ENCODE measurements at regions not wholly inside any gene's neighbourhood (a gene's known extent, or its start where the extent isn't known, plus 50 kb on each side); places are given as distances from the start of the nearest gene placed in this dataset.

GRCh38 chr17:83196024-83196365 lies 116.6 kb downstream of the METRNL start:
- Histone ChIP-seq H3K9me3 (ENCODE audit: low read length) (no peaks in the 10 kb centered on the region), H3K27ac (ENCODE audit: low read depth, low read length, poor library complexity, severe bottlenecking) (no peak overlapping the region), H4K20me1 (ENCODE audit: insufficient read depth, low read length) (no peaks in the 10 kb centered on the region), H2AFZ (ENCODE audit: low read length) (no peak overlapping the region), H3K4me1 (ENCODE audit: insufficient read depth, low read length, poor library complexity, severe bottlenecking) (peaks cover 43% of the 10 kb centered on the region), H3K36me3 (ENCODE audit: insufficient read depth, low read length) (no peaks in the 10 kb centered on the region), H3K4me2 (ENCODE audit: low read length) (no peak overlapping the region), H3K9me2 (ENCODE audit: insufficient read depth, low read length) (no peaks in the 10 kb centered on the region), H3K4me3 (ENCODE audit: low read depth, low read length, poor library complexity, severe bottlenecking) (no peak overlapping the region), H3K79me2 (ENCODE audit: insufficient read depth, low read depth, low read length) (no peaks in the 10 kb centered on the region)
- BruUV-seq (replicated peaks), result no TSS peak
- ChIA-PET CTCF (ENCODE audit: unreplicated experiment) (no interaction called here), POLR2A (no interaction called here)
- intact Hi-C loops (cut with micrococcal nuclease; ENCODE audit: unreplicated experiment), result no loop called here
- TF ChIP-seq EZH2phosphoT487 (IDR thresholded peaks at IDR 0.05; ENCODE audit: borderline replicate concordance, low read depth, low read length), result no peak
- TF ChIP-seq CTCF (conservative IDR thresholded peaks at IDR 0.05; ENCODE audit: low read length), result no peak
- no peak for DNase-seq (ENCODE audit: low spot score)

GRCh38 chr17:83196366-83196765 lies 117.0 kb downstream of the METRNL start:
- Histone ChIP-seq H3K4me2 (ENCODE audit: low read length) (no peak overlapping the region), H3K79me2 (ENCODE audit: insufficient read depth, low read depth, low read length) (no peaks in the 10 kb centered on the region), H3K9me2 (ENCODE audit: insufficient read depth, low read length) (no peaks in the 10 kb centered on the region), H3K4me1 (ENCODE audit: insufficient read depth, low read length, poor library complexity, severe bottlenecking) (peaks cover 45% of the 10 kb centered on the region), H3K4me3 (ENCODE audit: low read depth, low read length, poor library complexity, severe bottlenecking) (no peak overlapping the region), H3K36me3 (ENCODE audit: insufficient read depth, low read length) (no peaks in the 10 kb centered on the region), H3K27ac (ENCODE audit: low read depth, low read length, poor library complexity, severe bottlenecking) (no peak overlapping the region), H3K9me3 (ENCODE audit: low read length) (no peaks in the 10 kb centered on the region), H4K20me1 (ENCODE audit: insufficient read depth, low read length) (no peaks in the 10 kb centered on the region), H2AFZ (ENCODE audit: low read length) (no peak overlapping the region)
- no TSS peak for BruUV-seq (replicated peaks)
- CTCF ChIA-PET (ENCODE audit: unreplicated experiment), result interaction anchor here (0.6 kb wide), 1 partner anchor 615 kb away, joined by 3 read pairs; no protein-coding TSS in a partner anchor
- no peak for TF ChIP-seq CTCF (conservative IDR thresholded peaks at IDR 0.05; ENCODE audit: low read length)
- TF ChIP-seq EZH2phosphoT487 (IDR thresholded peaks at IDR 0.05; ENCODE audit: borderline replicate concordance, low read depth, low read length), result no peak
- DNase-seq (ENCODE audit: low spot score), result no peak
- intact Hi-C loops (cut with micrococcal nuclease; ENCODE audit: unreplicated experiment), result no loop called here
- POLR2A ChIA-PET, result no interaction called here

- no peaks in the 10 kb centered on the region for H4K20me1 ChIP-seq (ENCODE audit: insufficient read depth, low read length)
- no peaks in the 10 kb centered on the region for H3K9me2 ChIP-seq (ENCODE audit: insufficient read depth, low read length)
- no peaks in the 10 kb centered on the region for H3K9me3 ChIP-seq (ENCODE audit: low read length)
- peaks cover 44% of the 10 kb centered on the region for H3K4me1 ChIP-seq (ENCODE audit: insufficient read depth, low read length, poor library complexity, severe bottlenecking)
- ChIA-PET CTCF (ENCODE audit: unreplicated experiment) (interaction anchor here (0.6 kb wide), 1 partner anchor 616 kb away, joined by 3 read pairs; no protein-coding TSS in a partner anchor), POLR2A (no interaction called here)
- H3K36me3 ChIP-seq (ENCODE audit: insufficient read depth, low read length), result no peaks in the 10 kb centered on the region
- H3K4me2 ChIP-seq (ENCODE audit: low read length), result no peak overlapping the region
- intact Hi-C loops (cut with micrococcal nuclease; ENCODE audit: unreplicated experiment), result no loop called here
- BruUV-seq (replicated peaks), result no TSS peak
- H3K27ac ChIP-seq (ENCODE audit: low read depth, low read length, poor library complexity, severe bottlenecking), result no peak overlapping the region
- TF ChIP-seq CTCF (conservative IDR thresholded peaks at IDR 0.05; ENCODE audit: low read length) (no peak), EZH2phosphoT487 (IDR thresholded peaks at IDR 0.05; ENCODE audit: borderline replicate concordance, low read depth, low read length) (no peak)
- no peak overlapping the region for H2AFZ ChIP-seq (ENCODE audit: low read length)
- H3K4me3 ChIP-seq (ENCODE audit: low read depth, low read length, poor library complexity, severe bottlenecking), result no peak overlapping the region
- no peak for DNase-seq (ENCODE audit: low spot score)
- no peaks in the 10 kb centered on the region for H3K79me2 ChIP-seq (ENCODE audit: insufficient read depth, low read depth, low read length)
Measured at GRCh38 chr17:83196973-83197880, 117.8 kb downstream of the METRNL start.

All from OCI-LY7 (cell line).